ENCODE measurements at regions not wholly inside any gene's neighbourhood (a gene's known extent, or its start where the extent isn't known, plus 50 kb on each side); places are given as distances from the start of the nearest gene placed in this dataset.

- no peak overlapping the region for H3K4me3 ChIP-seq (ENCODE audit: low read depth, low read length)
- no peak for TF ChIP-seq CTCF (IDR thresholded peaks at IDR 0.05; ENCODE audit: control insufficient read depth, extremely low read depth, insufficient read depth)
- DNase-seq (ENCODE audit: low read depth): no peak
Measured at GRCh38 chr16:24624102-24624501, 84.7 kb downstream of the RBBP6 start.

- no peak for DNase-seq (ENCODE audit: low read depth)
- no peak overlapping the region for H3K4me3 ChIP-seq (ENCODE audit: low read depth, low read length)
- no peak for TF ChIP-seq CTCF (IDR thresholded peaks at IDR 0.05; ENCODE audit: control insufficient read depth, extremely low read depth, insufficient read depth)
Measured at GRCh38 chr16:24626256-24626655, 86.9 kb downstream of the RBBP6 start.

- DNase-seq (ENCODE audit: low read depth): no peak
- no peak for TF ChIP-seq CTCF (IDR thresholded peaks at IDR 0.05; ENCODE audit: control insufficient read depth, extremely low read depth, insufficient read depth)
- H3K4me3 ChIP-seq (ENCODE audit: low read depth, low read length): no peak overlapping the region
Measured at GRCh38 chr16:24634919-24635318, 94.5 kb upstream of the TNRC6A start.

- DNase-seq (ENCODE audit: low read depth): peak; percentile 55
- TF ChIP-seq CTCF (IDR thresholded peaks at IDR 0.05; ENCODE audit: control insufficient read depth, extremely low read depth, insufficient read depth): no peak
- H3K4me3 ChIP-seq (ENCODE audit: low read depth, low read length): no peak overlapping the region
Measured at GRCh38 chr16:24635900-24636610, 93.4 kb upstream of the TNRC6A start.

- DNase-seq (ENCODE audit: low read depth): no peak
- TF ChIP-seq CTCF (IDR thresholded peaks at IDR 0.05; ENCODE audit: control insufficient read depth, extremely low read depth, insufficient read depth): no peak
- H3K4me3 ChIP-seq (ENCODE audit: low read depth, low read length): no peak overlapping the region
Measured at GRCh38 chr16:24639769-24640168, 89.7 kb upstream of the TNRC6A start.

GRCh38 chr16:24643489-24643888, 86.0 kb upstream of the TNRC6A start:
- DNase-seq (ENCODE audit: low read depth): no peak
- no peak overlapping the region for H3K4me3 ChIP-seq (ENCODE audit: low read depth, low read length)
- TF ChIP-seq CTCF (IDR thresholded peaks at IDR 0.05; ENCODE audit: control insufficient read depth, extremely low read depth, insufficient read depth): no peak

Data from LNCaP clone FGC (cell line).